Subcutaneous abdominal adipose tissue (tissue), 5 donors: ENCODE measurements at regions not wholly inside any gene's neighbourhood (a gene's known extent, or its start where the extent isn't known, plus 50 kb on each side); places are given as distances from the start of the nearest gene placed in this dataset.
"Not testable (repeated sequence)": the region's sequence is repeated elsewhere in the genome, so short reads cannot be mapped to it uniquely, and the experiment has no call there.

Experiments
- H3K27ac ChIP-seq: one replicate; pipeline ENCODE4 v1.7.0; 2013; ENCODE audit warnings: low read depth, mild to moderate bottlenecking, inconsistent platforms, low read length, moderate library complexity
- H3K27me3 ChIP-seq, 5 donors: one replicate each; pipeline ENCODE4 v1.7.0; 2013; ENCODE audit warnings: low read length in 5 of 5, inconsistent platforms in 1 of 5; ENCODE audit not compliant: control insufficient read depth in 5 of 5, insufficient read depth in 4 of 5
- H3K36me3 ChIP-seq, 5 donors: one replicate each; pipeline ENCODE4 v1.7.0; 2013; ENCODE audit warnings: low read length in 5 of 5; ENCODE audit not compliant: control insufficient read depth in 5 of 5, insufficient read depth in 5 of 5
- H3K4me1 ChIP-seq, 5 donors: one replicate each; pipeline ENCODE4 v1.7.0; 2013; ENCODE audit warnings: low read length in 5 of 5, mild to moderate bottlenecking in 3 of 5, moderate library complexity in 1 of 5; ENCODE audit not compliant: control insufficient read depth in 5 of 5, insufficient read depth in 5 of 5
- H3K4me3 ChIP-seq, 5 donors: one replicate each; pipeline ENCODE4 v1.7.0; 2013; ENCODE audit warnings: low read length in 5 of 5, low read depth in 1 of 5
- H3K9ac ChIP-seq, 5 donors: one replicate each; pipeline ENCODE4 v1.7.0; 2013; ENCODE audit warnings: low read length in 5 of 5, mild to moderate bottlenecking in 4 of 5, moderate library complexity in 3 of 5
- H3K9me3 ChIP-seq, 5 donors: one replicate each; pipeline ENCODE4 v1.7.0; 2013; ENCODE audit warnings: low read length in 5 of 5; ENCODE audit not compliant: control insufficient read depth in 5 of 5
- donor health status: healthy.
- donor health status: healthy.
- donor health status: healthy.
- donor health status: healthy.
- donor health status: healthy.

DNA sequence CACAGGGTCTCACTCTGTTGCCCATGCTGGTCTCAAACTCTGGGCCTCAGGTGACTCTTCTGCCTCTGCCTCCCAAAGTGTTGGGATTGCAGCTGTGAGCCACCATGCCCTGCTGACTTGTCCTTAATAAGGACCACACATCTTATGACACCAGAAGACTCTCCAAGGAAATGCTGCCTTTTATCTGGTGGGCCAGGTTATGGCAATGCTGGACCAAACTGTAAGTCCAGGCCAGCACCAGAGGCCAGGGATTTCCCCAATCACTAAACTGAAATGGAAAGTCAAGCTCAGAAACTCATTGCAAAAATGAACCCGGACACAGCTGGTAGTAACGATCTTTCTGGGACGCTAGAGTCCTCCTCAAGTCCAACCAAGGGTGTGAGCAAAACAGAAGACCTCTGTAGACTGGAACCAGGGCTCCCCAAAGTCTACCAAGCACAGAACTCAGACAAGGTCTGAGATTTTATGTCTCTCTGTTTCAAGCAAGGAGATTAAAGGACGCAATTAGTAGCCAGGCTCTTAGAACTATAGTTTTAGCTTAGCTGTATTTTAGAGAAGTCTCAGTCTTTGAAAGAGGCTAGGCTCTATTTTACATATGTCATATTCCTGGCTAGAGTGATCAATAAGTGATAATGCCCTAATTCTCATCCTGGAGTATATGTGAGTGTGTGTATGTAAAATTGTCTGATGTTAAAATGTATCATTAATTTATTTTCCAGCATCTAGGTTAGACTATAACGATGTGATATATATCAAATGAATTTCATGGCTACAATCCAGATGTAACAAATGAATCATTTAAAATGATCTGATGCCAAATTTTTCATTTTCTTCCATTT is 74.0 kb upstream of the ITGB1 start:
- peaks cover 0 to 4% (median 3%) of the 10 kb centered on the region in 5 donors for H3K4me1 ChIP-seq
- no peak overlapping the region for H3K27ac ChIP-seq
- H3K27me3 ChIP-seq, result no peaks in the 10 kb centered on the region
- no peak overlapping the region for H3K9ac ChIP-seq
- no peaks in the 10 kb centered on the region for H3K36me3 ChIP-seq
- H3K4me3 ChIP-seq, result no peak overlapping the region
- H3K9me3 ChIP-seq, result no peaks in the 10 kb centered on the region

DNA sequence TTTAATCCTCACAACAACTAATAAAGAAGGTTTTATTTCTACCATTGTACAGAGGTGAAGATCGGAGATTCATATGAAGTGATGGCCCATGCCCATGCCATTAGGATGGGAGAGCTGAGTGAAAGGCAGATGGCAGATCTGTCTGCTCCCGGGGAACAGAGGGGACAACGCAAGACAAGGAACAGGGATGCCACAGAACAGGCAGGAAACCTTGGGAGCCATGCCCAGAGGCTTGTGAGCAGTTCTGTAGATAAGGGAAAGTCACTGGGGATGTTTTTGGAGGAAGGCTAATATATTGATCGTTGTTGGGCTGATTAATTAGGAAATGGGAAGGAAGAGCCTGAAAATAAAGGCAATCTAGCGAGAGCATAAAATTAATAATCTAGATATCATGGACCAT is 73.1 kb upstream of the ITGB1 start:
- no peaks in the 10 kb centered on the region for H3K36me3 ChIP-seq
- no peaks in the 10 kb centered on the region for H3K27me3 ChIP-seq
- peaks cover 0 to 4% (median 3%) of the 10 kb centered on the region in 5 donors for H3K4me1 ChIP-seq
- no peak overlapping the region for H3K4me3 ChIP-seq
- H3K9ac ChIP-seq, result no peak overlapping the region
- H3K27ac ChIP-seq, result no peak overlapping the region
- no peaks in the 10 kb centered on the region for H3K9me3 ChIP-seq

DNA sequence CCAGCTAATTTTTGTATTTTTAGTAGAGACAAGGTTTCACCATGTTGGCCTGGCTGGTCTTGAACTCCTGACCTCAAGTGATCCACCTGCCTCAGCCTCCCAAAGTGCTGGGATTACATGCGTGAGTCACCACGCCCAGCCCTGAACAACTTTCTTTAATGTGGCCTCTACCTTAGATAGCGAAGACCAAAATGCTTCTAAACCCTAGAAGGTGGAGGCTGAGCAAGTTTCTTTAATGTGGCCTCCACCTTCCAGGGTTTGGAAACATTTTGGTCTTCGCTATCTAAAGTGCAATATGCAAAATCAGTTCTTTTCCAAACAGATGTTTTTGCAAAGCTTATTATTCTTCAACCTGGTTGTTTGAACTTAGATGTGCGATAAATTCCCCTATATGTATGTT is 70.5 kb upstream of the ITGB1 start:
- not testable (repeated sequence) for H3K9me3 ChIP-seq, H3K4me1 ChIP-seq, H3K4me3 ChIP-seq, H3K36me3 ChIP-seq, H3K27me3 ChIP-seq, H3K9ac ChIP-seq, H3K27ac ChIP-seq

DNA sequence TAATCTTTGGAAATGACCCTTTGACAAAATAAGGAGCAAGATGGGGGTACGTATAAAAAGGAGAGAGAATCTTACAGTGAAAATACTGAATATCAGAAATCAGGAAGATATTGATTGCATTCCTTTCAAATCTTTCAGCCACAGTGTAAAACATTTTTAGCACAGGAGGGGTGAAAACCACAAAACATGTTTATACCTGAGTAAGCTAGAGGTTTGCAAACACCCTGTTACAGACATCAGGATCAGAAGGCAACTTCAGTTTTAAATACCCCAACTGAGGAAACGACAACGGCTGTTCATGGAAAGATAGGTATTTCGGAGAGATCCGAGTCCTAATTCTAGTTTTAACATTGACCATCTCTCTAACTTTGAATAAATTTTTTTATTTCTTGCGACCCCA is 69.1 kb upstream of the ITGB1 start:
- no peak overlapping the region for H3K4me3 ChIP-seq
- no peaks in the 10 kb centered on the region for H3K27me3 ChIP-seq
- H3K27ac ChIP-seq, result no peak overlapping the region
- H3K4me1 ChIP-seq, result no peaks in the 10 kb centered on the region
- no peaks in the 10 kb centered on the region for H3K9me3 ChIP-seq
- H3K9ac ChIP-seq, result no peak overlapping the region
- H3K36me3 ChIP-seq, result no peaks in the 10 kb centered on the region

DNA sequence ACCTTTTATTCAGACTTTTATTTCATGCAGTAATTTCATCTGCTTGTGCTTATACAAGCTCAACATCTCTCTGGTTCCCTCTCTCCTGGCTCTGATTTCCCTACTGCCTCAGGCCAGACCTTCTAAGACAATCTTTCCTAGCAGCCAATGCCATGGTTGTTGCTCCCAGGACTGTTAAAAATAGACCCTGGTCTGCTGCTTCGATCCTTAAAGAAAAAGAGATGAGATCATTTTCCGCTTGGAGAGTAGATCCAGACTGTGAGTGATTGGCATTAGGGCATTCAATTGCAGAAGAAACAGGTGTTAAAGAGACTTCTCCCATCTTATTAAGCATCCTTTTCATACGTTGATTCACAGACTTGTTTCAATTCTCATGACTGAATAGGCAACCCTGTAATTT is 68.4 kb upstream of the ITGB1 start:
- no peak overlapping the region for H3K9ac ChIP-seq
- H3K4me1 ChIP-seq, result no peaks in the 10 kb centered on the region
- H3K36me3 ChIP-seq, result no peaks in the 10 kb centered on the region
- H3K27ac ChIP-seq, result no peak overlapping the region
- no peaks in the 10 kb centered on the region for H3K27me3 ChIP-seq
- no peak overlapping the region for H3K4me3 ChIP-seq
- H3K9me3 ChIP-seq, result no peaks in the 10 kb centered on the region

DNA sequence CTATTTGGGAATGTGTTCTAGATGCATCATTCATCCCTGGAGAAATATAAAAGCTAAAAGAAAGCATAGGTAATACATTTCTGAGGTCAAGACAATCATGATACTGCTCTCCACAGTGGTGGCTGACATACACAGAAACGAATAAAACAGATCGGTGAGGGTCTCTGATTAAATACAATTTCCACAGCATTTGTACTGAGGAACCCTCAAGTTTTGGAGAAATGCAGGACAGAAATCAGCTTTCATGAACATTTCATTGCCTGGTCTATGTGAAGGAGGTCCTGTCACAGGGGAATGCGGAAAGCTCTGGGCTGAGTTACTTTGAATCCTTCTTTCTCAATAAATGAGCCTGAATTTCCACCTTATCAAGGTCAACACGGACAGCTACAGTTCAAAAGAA is 67.9 kb upstream of the ITGB1 start:
- H3K36me3 ChIP-seq, result no peaks in the 10 kb centered on the region
- H3K27ac ChIP-seq, result no peak overlapping the region
- no peak overlapping the region for H3K9ac ChIP-seq
- no peaks in the 10 kb centered on the region for H3K9me3 ChIP-seq
- no peak overlapping the region for H3K4me3 ChIP-seq
- H3K27me3 ChIP-seq, result no peaks in the 10 kb centered on the region
- no peaks in the 10 kb centered on the region for H3K4me1 ChIP-seq

DNA sequence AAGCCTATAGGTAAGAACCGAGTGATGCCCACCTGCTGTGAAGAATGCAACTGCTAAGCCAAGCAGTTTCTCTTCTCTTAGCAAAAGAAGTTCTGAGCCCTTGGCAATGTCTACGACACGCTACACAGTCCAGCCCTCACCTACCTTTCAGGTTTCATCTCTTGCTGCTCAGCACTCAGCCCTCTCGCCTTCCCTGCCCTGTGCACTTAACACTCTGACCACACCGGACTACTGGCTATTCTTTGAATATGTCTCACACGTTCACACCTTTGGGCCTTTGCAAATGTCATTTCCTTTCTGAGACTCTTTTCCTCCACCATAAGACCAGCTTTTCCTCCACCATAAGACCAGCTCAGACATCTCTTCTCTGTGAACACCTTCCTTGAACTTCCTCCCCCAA is 67.0 kb upstream of the ITGB1 start:
- Histone ChIP-seq H3K4me1 (no peaks in the 10 kb centered on the region), H3K36me3 (no peaks in the 10 kb centered on the region), H3K9me3 (no peaks in the 10 kb centered on the region), H3K27me3 (no peaks in the 10 kb centered on the region), H3K27ac (no peak overlapping the region), H3K9ac (no peak overlapping the region), H3K4me3 (no peak overlapping the region)

DNA sequence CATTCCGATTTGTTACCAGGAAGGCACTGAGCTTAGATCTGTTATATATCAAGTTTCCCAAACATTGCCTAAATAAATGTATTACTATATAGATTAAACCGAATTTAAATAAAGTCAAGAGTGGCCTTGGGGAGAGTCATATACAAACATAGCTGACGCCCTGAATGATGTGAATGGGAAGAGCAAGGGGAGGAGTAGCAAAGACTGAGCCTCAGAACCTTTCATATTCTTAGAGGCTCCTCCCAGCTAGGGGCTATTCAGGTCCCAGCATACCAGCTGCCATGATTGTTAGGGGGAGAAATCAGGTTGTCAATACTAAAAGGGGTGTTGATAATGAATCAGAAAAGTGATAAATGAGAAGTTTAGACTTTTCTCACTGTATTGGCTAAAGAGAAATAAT is 64.7 kb upstream of the ITGB1 start:
- no peak overlapping the region for H3K4me3 ChIP-seq
- no peak overlapping the region for H3K27ac ChIP-seq
- no peaks in the 10 kb centered on the region for H3K36me3 ChIP-seq
- H3K9me3 ChIP-seq, result no peaks in the 10 kb centered on the region
- H3K9ac ChIP-seq, result no peak overlapping the region
- no peaks in the 10 kb centered on the region for H3K4me1 ChIP-seq
- H3K27me3 ChIP-seq, result no peaks in the 10 kb centered on the region

DNA sequence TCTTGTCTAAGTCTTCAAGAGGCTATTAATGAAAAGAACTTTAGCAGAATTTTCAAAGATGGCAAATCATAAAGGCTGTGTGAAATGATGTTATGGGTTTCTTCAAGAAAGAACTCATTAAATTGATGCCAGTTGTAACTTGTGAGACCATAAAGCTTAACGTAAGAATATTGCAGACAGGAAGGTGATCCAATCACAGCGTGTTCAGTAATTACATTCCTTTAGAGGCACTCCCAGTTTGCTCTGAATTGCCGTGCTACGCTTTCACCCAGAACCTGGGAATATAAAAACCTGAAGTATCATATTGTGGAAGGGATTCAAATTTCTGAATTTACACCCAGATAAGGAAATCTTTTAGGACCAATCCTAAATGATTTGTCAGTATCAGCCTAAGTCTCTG is 64.1 kb upstream of the ITGB1 start:
- Histone ChIP-seq H3K9me3 (no peaks in the 10 kb centered on the region), H3K27ac (no peak overlapping the region), H3K27me3 (no peaks in the 10 kb centered on the region), H3K36me3 (no peaks in the 10 kb centered on the region), H3K9ac (no peak overlapping the region), H3K4me1 (no peaks in the 10 kb centered on the region), H3K4me3 (no peak overlapping the region)

DNA sequence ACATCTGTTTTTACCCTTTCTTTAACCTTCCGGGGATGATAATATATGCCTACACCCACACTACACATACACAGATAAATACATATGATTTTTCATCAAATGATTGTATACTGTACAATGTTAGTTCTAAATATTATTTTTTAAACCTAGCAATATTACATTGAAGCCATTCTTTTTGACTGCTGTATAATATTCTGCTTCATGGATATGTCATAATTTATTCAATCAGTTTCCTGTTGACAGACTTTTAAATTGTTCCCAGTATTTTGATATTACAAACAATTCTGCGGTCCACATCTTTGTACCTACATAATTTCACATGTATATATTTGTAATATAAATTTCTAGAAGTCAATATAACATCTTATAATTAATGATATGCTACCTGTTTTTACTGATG is 59.0 kb upstream of the ITGB1 start:
- no peak overlapping the region for H3K4me3 ChIP-seq
- H3K9me3 ChIP-seq, result no peaks in the 10 kb centered on the region
- no peak overlapping the region for H3K9ac ChIP-seq
- no peak overlapping the region for H3K27ac ChIP-seq
- no peaks in the 10 kb centered on the region for H3K27me3 ChIP-seq
- peaks cover 0 to 8% (median 0%) of the 10 kb centered on the region in 5 donors for H3K4me1 ChIP-seq
- H3K36me3 ChIP-seq, result no peaks in the 10 kb centered on the region
